NT2/D1 (cell line): ENCODE measurements at regions not wholly inside any gene's neighbourhood (a gene's known extent, or its start where the extent isn't known, plus 50 kb on each side); places are given as distances from the start of the nearest gene placed in this dataset.

Source experiments
- SUZ12 ChIP-seq: IDR thresholded peaks from 2 replicates; pipeline ENCODE4 v1.6.1; 2011; ENCODE audit not compliant: insufficient read length, insufficient read depth; ENCODE audit errors: extremely low read depth
- ZNF274 ChIP-seq: IDR thresholded peaks from 2 replicates; pipeline ENCODE4 v1.6.1; 2011; ENCODE audit warnings: mild to moderate bottlenecking, low read depth, low read length

DNA sequence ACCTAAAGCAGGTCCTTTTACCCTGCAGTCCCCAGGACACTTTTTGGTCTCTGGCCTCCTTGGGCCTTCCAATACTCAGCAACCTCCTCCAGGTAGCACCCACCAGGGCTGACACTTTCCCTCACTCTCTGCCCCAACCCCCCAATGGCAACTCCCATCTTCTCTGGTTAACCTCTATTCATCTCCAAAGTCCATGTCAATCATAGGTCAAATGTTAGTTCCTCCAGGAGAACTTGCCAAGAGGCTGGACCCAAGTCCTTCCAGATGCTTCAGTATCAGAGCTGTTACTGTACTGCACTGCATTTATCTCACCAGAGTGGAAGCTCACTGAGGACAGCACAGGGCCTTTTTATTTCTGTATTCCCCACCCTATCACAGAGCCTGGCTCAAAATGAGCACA, 295.0 kb upstream of the KLF14 start:
- TF ChIP-seq ZNF274: no peak
- no peak for TF ChIP-seq SUZ12
